ENCODE measurements at regions not wholly inside any gene's neighbourhood (a gene's known extent, or its start where the extent isn't known, plus 50 kb on each side); places are given as distances from the start of the nearest gene placed in this dataset.

- DNase-seq (ENCODE audit: extremely low spot score): no peak
- Histone ChIP-seq H3K4me1 (no peaks in the 10 kb centered on the region), H3K27me3 (no peaks in the 10 kb centered on the region), H3K4me3 (no peak overlapping the region), H3K27ac (replicated peaks in 1 of 4) (no peak overlapping the region), H3K36me3 (no peaks in the 10 kb centered on the region), H3K9me3 (no peaks in the 10 kb centered on the region)
- TF ChIP-seq POLR2A (IDR thresholded peaks at IDR 0.05; ENCODE audit: low read depth) (no peak), EP300 (IDR thresholded peaks at IDR 0.05) (no peak), POLR2AphosphoS5 (IDR thresholded peaks at IDR 0.05) (no peak)
- TF ChIP-seq, protein P1, sequence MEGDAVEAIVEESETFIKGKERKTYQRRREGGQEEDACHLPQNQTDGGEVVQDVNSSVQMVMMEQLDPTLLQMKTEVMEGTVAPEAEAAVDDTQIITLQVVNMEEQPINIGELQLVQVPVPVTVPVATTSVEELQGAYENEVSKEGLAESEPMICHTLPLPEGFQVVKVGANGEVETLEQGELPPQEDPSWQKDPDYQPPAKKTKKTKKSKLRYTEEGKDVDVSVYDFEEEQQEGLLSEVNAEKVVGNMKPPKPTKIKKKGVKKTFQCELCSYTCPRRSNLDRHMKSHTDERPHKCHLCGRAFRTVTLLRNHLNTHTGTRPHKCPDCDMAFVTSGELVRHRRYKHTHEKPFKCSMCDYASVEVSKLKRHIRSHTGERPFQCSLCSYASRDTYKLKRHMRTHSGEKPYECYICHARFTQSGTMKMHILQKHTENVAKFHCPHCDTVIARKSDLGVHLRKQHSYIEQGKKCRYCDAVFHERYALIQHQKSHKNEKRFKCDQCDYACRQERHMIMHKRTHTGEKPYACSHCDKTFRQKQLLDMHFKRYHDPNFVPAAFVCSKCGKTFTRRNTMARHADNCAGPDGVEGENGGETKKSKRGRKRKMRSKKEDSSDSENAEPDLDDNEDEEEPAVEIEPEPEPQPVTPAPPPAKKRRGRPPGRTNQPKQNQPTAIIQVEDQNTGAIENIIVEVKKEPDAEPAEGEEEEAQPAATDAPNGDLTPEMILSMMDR (IDR thresholded peaks at IDR 0.05): no peak
- intact Hi-C loops (cut with DNase I): no loop called here
- WGBS: 88% methylated on average over 1 of the region's 1 CpG
Observed at GRCh38 chr6:50180646-50181045, 130.9 kb upstream of the DEFB112 start.

- no peak overlapping the region for H3K4me3 ChIP-seq
- H3K9me3 ChIP-seq: no peaks in the 10 kb centered on the region
- WGBS: 38% methylated on average over 3 of the region's 3 CpGs
- intact Hi-C loops (cut with DNase I): no loop called here
- no peak for DNase-seq (ENCODE audit: extremely low spot score)
- H3K27ac ChIP-seq (replicated peaks in 1 of 4): no peak overlapping the region
- no peaks in the 10 kb centered on the region for H3K36me3 ChIP-seq
- H3K4me1 ChIP-seq: no peaks in the 10 kb centered on the region
- no peaks in the 10 kb centered on the region for H3K27me3 ChIP-seq
- TF ChIP-seq POLR2A (IDR thresholded peaks at IDR 0.05; ENCODE audit: low read depth) (no peak), EP300 (IDR thresholded peaks at IDR 0.05) (no peak), POLR2AphosphoS5 (IDR thresholded peaks at IDR 0.05) (no peak)
- TF ChIP-seq, protein P1 (IDR thresholded peaks at IDR 0.05): no peak
Observed at GRCh38 chr6:50185006-50185405, 135.3 kb upstream of the DEFB112 start.

- TF ChIP-seq EP300 (IDR thresholded peaks at IDR 0.05) (no peak), POLR2A (IDR thresholded peaks at IDR 0.05; ENCODE audit: low read depth) (no peak), POLR2AphosphoS5 (IDR thresholded peaks at IDR 0.05) (no peak)
- TF ChIP-seq, protein P1 (IDR thresholded peaks at IDR 0.05): no peak
- Histone ChIP-seq H3K4me3 (no peak overlapping the region), H3K27ac (replicated peaks in 1 of 4) (no peak overlapping the region), H3K27me3 (no peaks in the 10 kb centered on the region), H3K4me1 (no peaks in the 10 kb centered on the region), H3K36me3 (no peaks in the 10 kb centered on the region), H3K9me3 (no peaks in the 10 kb centered on the region)
- 66% methylated on average over 7 of the region's 7 CpGs for WGBS
- intact Hi-C loops (cut with DNase I): no loop called here
- no peak for DNase-seq (ENCODE audit: extremely low spot score)
Observed at GRCh38 chr6:50187351-50187921, 137.7 kb upstream of the DEFB112 start.

DNA sequence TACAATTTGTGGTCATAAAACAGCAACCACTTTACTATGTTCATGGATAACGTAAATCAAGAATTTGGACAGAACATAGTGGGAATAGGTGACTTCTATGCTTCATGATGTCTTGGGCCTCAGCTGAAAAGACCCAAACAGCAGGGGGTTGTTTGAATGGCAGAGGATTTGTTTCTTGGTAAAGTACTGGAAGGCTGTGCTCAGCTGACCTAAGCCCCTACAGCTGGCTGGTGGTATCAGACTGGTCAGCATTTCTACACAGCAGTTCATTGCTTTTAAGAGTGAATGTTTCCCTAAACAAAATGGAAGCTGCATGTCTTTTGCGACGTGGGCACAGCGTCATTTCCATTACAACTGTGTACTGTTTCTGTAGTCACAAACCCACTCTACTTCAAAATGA lies 148.5 kb upstream of the DEFB112 start:
- WGBS: 90% methylated on average over 4 of the region's 4 CpGs
- H3K9me3 ChIP-seq: no peaks in the 10 kb centered on the region

More for the DNA sequence above, 148.5 kb upstream of the DEFB112 start:
- H3K4me3 ChIP-seq: no peak overlapping the region
- DNase-seq (ENCODE audit: extremely low spot score): no peak
- H3K27ac ChIP-seq (replicated peaks in 1 of 4): no peak overlapping the region
- H3K4me1 ChIP-seq: no peaks in the 10 kb centered on the region
- TF ChIP-seq POLR2A (IDR thresholded peaks at IDR 0.05; ENCODE audit: low read depth) (no peak), EP300 (IDR thresholded peaks at IDR 0.05) (no peak), POLR2AphosphoS5 (IDR thresholded peaks at IDR 0.05) (no peak)
- TF ChIP-seq, protein P1 (IDR thresholded peaks at IDR 0.05): no peak
- H3K36me3 ChIP-seq: no peaks in the 10 kb centered on the region
- intact Hi-C loops (cut with DNase I): no loop called here
- H3K27me3 ChIP-seq: no peaks in the 10 kb centered on the region
